ENCODE measurements at regions not wholly inside any gene's neighbourhood (a gene's known extent, or its start where the extent isn't known, plus 50 kb on each side); places are given as distances from the start of the nearest gene placed in this dataset.
A peak's percentile ranks its signal among the peaks of the same experiment; 100 is the strongest.

GRCh38 chr10:25076506-25077177 lies 60.2 kb downstream of the THNSL1 start:
- Mint-ChIP-seq H3K36me3 (no peaks in the 10 kb centered on the region), H3K9me3 (no peaks in the 10 kb centered on the region), H3K27me3 (peaks cover 27% of the 10 kb centered on the region), H3K4me1 (peaks cover 8% of the 10 kb centered on the region), H3K27ac (no peak overlapping the region), H3K4me3 (no peak overlapping the region)
- no peak for DNase-seq

- no peak for DNase-seq
Measured at GRCh38 chr10:25078658-25079431, 62.4 kb downstream of the THNSL1 start.

GRCh38 chr10:25080880-25081581 lies 64.6 kb downstream of the THNSL1 start:
- peak; percentile 50 for DNase-seq
- Mint-ChIP-seq H3K36me3 (no peaks in the 10 kb centered on the region), H3K4me1 (peaks cover 8% of the 10 kb centered on the region), H3K27me3 (peaks cover 6% of the 10 kb centered on the region), H3K27ac (no peak overlapping the region), H3K4me3 (no peak overlapping the region), H3K9me3 (no peaks in the 10 kb centered on the region)

More at GRCh38 chr10:25078658-25079431, 62.4 kb downstream of the THNSL1 start:
- no peaks in the 10 kb centered on the region for H3K36me3 Mint-ChIP-seq
- no peak overlapping the region for H3K27ac Mint-ChIP-seq
- peaks cover 20% of the 10 kb centered on the region for H3K27me3 Mint-ChIP-seq
- no peaks in the 10 kb centered on the region for H3K9me3 Mint-ChIP-seq
- H3K4me1 Mint-ChIP-seq: peaks cover 8% of the 10 kb centered on the region
- H3K4me3 Mint-ChIP-seq: no peak overlapping the region

- no peaks in the 10 kb centered on the region for H3K36me3 Mint-ChIP-seq
- H3K4me1 Mint-ChIP-seq: peaks cover 8% of the 10 kb centered on the region
- H3K27ac Mint-ChIP-seq: no peak overlapping the region
- H3K27me3 Mint-ChIP-seq: peaks cover 4% of the 10 kb centered on the region
- no peak overlapping the region for H3K4me3 Mint-ChIP-seq
- no peaks in the 10 kb centered on the region for H3K9me3 Mint-ChIP-seq
- no peak for DNase-seq
Measured at GRCh38 chr10:25082276-25083204, 66.1 kb downstream of the THNSL1 start.

- Mint-ChIP-seq H3K27ac (no peak overlapping the region), H3K4me3 (no peak overlapping the region), H3K9me3 (no peaks in the 10 kb centered on the region), H3K4me1 (peaks cover 8% of the 10 kb centered on the region), H3K27me3 (peaks cover 9% of the 10 kb centered on the region), H3K36me3 (no peaks in the 10 kb centered on the region)
- DNase-seq: no peak
Measured at GRCh38 chr10:25083546-25084111, 67.2 kb downstream of the THNSL1 start.

GRCh38 chr10:25084447-25084846 lies 68.0 kb downstream of the THNSL1 start:
- peaks cover 2% of the 10 kb centered on the region for H3K4me1 Mint-ChIP-seq
- H3K9me3 Mint-ChIP-seq: no peaks in the 10 kb centered on the region
- peaks cover 6% of the 10 kb centered on the region for H3K27me3 Mint-ChIP-seq
- no peak overlapping the region for H3K27ac Mint-ChIP-seq
- H3K4me3 Mint-ChIP-seq: no peak overlapping the region
- no peak for DNase-seq
- no peaks in the 10 kb centered on the region for H3K36me3 Mint-ChIP-seq

GRCh38 chr10:25094590-25094989 lies 78.2 kb downstream of the THNSL1 start:
- H3K4me3 Mint-ChIP-seq: no peak overlapping the region
- H3K27me3 Mint-ChIP-seq: peaks cover 21% of the 10 kb centered on the region
- peaks cover 22% of the 10 kb centered on the region for H3K9me3 Mint-ChIP-seq
- DNase-seq: no peak
- no peak overlapping the region for H3K27ac Mint-ChIP-seq
- no peaks in the 10 kb centered on the region for H3K4me1 Mint-ChIP-seq
- peaks cover 2% of the 10 kb centered on the region for H3K36me3 Mint-ChIP-seq

GRCh38 chr10:25097669-25098411 lies 77.0 kb upstream of the GPR158 start:
- peaks cover 2% of the 10 kb centered on the region for H3K36me3 Mint-ChIP-seq
- no peak overlapping the region for H3K27ac Mint-ChIP-seq
- H3K27me3 Mint-ChIP-seq: peaks cover 17% of the 10 kb centered on the region
- peaks cover 18% of the 10 kb centered on the region for H3K9me3 Mint-ChIP-seq
- H3K4me1 Mint-ChIP-seq: no peaks in the 10 kb centered on the region
- H3K4me3 Mint-ChIP-seq: no peak overlapping the region
- DNase-seq: no peak

GRCh38 chr10:25100141-25100540 lies 74.7 kb upstream of the GPR158 start:
- Mint-ChIP-seq H3K9me3 (peaks cover 1% of the 10 kb centered on the region), H3K27ac (no peak overlapping the region), H3K27me3 (peaks cover 4% of the 10 kb centered on the region), H3K4me1 (no peaks in the 10 kb centered on the region), H3K36me3 (no peaks in the 10 kb centered on the region), H3K4me3 (no peak overlapping the region)
- DNase-seq: no peak

GRCh38 chr10:25101461-25102146 lies 73.2 kb upstream of the GPR158 start:
- H3K27me3 Mint-ChIP-seq: peaks cover 4% of the 10 kb centered on the region
- no peaks in the 10 kb centered on the region for H3K36me3 Mint-ChIP-seq
- no peaks in the 10 kb centered on the region for H3K4me1 Mint-ChIP-seq
- DNase-seq: no peak
- no peaks in the 10 kb centered on the region for H3K9me3 Mint-ChIP-seq
- no peak overlapping the region for H3K27ac Mint-ChIP-seq
- H3K4me3 Mint-ChIP-seq: no peak overlapping the region

- no peak overlapping the region for H3K27ac Mint-ChIP-seq
- H3K27me3 Mint-ChIP-seq: peaks cover 4% of the 10 kb centered on the region
- H3K9me3 Mint-ChIP-seq: no peaks in the 10 kb centered on the region
- no peak for DNase-seq
- no peaks in the 10 kb centered on the region for H3K36me3 Mint-ChIP-seq
- no peak overlapping the region for H3K4me3 Mint-ChIP-seq
- no peaks in the 10 kb centered on the region for H3K4me1 Mint-ChIP-seq
Measured at GRCh38 chr10:25102147-25102822, 72.5 kb upstream of the GPR158 start.

GRCh38 chr10:25103703-25104102 lies 71.1 kb upstream of the GPR158 start:
- no peak for DNase-seq
- Mint-ChIP-seq H3K36me3 (no peaks in the 10 kb centered on the region), H3K9me3 (no peaks in the 10 kb centered on the region)

GRCh38 chr10:25104441-25104840 lies 70.4 kb upstream of the GPR158 start:
- no peak for DNase-seq
- Mint-ChIP-seq H3K4me1 (no peaks in the 10 kb centered on the region), H3K36me3 (no peaks in the 10 kb centered on the region), H3K4me3 (no peak overlapping the region), H3K9me3 (no peaks in the 10 kb centered on the region), H3K27me3 (peaks cover 8% of the 10 kb centered on the region), H3K27ac (no peak overlapping the region)

More at GRCh38 chr10:25103703-25104102, 71.1 kb upstream of the GPR158 start:
- Mint-ChIP-seq H3K27me3 (peaks cover 4% of the 10 kb centered on the region), H3K27ac (no peak overlapping the region), H3K4me3 (no peak overlapping the region), H3K4me1 (no peaks in the 10 kb centered on the region)

Measured in activated naive CD8-positive, alpha-beta T cell treated with anti-CD3 and anti-CD28 coated beads for 36 hours (primary cell).